Caco-2 (cell line): ENCODE measurements at regions not wholly inside any gene's neighbourhood (a gene's known extent, or its start where the extent isn't known, plus 50 kb on each side); places are given as distances from the start of the nearest gene placed in this dataset.

Source experiments
- BruUV-seq: library from RNA; stranded (reverse); fragments of 400-500 nt; replicated peaks from 2 replicates; lab custom pipeline; 2021; lab: Mats Ljungman, UMichigan
- CTCF ChIA-PET: fragments of 300-600 bp; sonication (Branson Sonifier 250); formaldehyde crosslinking; loops from one replicate; lab custom pipeline; 2022; ENCODE audit warnings: antibody characterized with exemption; lab: Charles Lee
- POLR2A ChIA-PET: fragments of 300-600 bp; sonication (Branson Sonifier 250); formaldehyde crosslinking; loops from one replicate; lab custom pipeline; 2022; ENCODE audit warnings: antibody characterized with exemption; lab: Charles Lee
- DNase-seq, 2 experiments: peaks; one replicate each; pipeline versions ENCODE4 v3.0.0 to v3.0.0-alpha.2; 2020 to 2022
- H3K27me3 ChIP-seq: replicated peaks from 2 replicates; pipeline ENCODE4 v1.6.0; 2011; ENCODE audit warnings: low read length; ENCODE audit not compliant: control insufficient read depth, insufficient read depth
- H3K36me3 ChIP-seq: 2 replicates; pipeline ENCODE4 v1.5.1; 2011; ENCODE audit warnings: low read length; ENCODE audit not compliant: control insufficient read depth, insufficient read depth
- H3K4me1 ChIP-seq: fragments of 250-450 bp; sonication (Bioruptor Pico); 2 replicates; pipeline ENCODE4 v1.5.1; 2020; ENCODE audit warnings: mild to moderate bottlenecking
- H3K4me3 ChIP-seq: 2 replicates; pipeline ENCODE4 v1.5.1; 2011; ENCODE audit warnings: low read depth, mild to moderate bottlenecking, control low read depth, low read length
- H3K9me3 ChIP-seq: fragments of 250-450 bp; sonication (Bioruptor Pico); 2 replicates; pipeline ENCODE4 v1.5.1; 2020; ENCODE audit warnings: mild to moderate bottlenecking, moderate library complexity
- H3K27ac Mint-ChIP-seq: one replicate; pipeline ENCODE4 v1.8.0; 2022; ENCODE audit warnings: mixed read lengths; ENCODE audit not compliant: unreplicated experiment
- H3K27me3 Mint-ChIP-seq: one replicate; pipeline ENCODE4 v1.8.0; 2022; ENCODE audit warnings: mixed read lengths; ENCODE audit not compliant: insufficient read depth, unreplicated experiment
- H3K36me3 Mint-ChIP-seq: one replicate; pipeline ENCODE4 v1.8.0; 2022; ENCODE audit warnings: mild to moderate bottlenecking, mixed read lengths; ENCODE audit not compliant: insufficient read depth, unreplicated experiment
- H3K4me1 Mint-ChIP-seq: one replicate; pipeline ENCODE4 v1.8.0; 2022; ENCODE audit warnings: low read depth, mixed read lengths; ENCODE audit not compliant: unreplicated experiment
- H3K4me3 Mint-ChIP-seq: one replicate; pipeline ENCODE4 v1.8.0; 2022; ENCODE audit warnings: mild to moderate bottlenecking, moderate library complexity, mixed read lengths; ENCODE audit not compliant: unreplicated experiment
- H3K9me3 Mint-ChIP-seq: one replicate; pipeline ENCODE4 v1.8.0; 2022; ENCODE audit warnings: mixed read lengths; ENCODE audit not compliant: unreplicated experiment
- CTCF ChIP-seq, 2 experiments: fragments of 200-600 bp in 1 of 2; IDR thresholded peaks; 1 replicate in 1 of 2; 2 replicates in 1 of 2; pipeline versions ENCODE4 v1.5.1 to v1.8.0; 2011 to 2022; ENCODE audit warnings: antibody characterized with exemption in 1 of 2, control low read depth in 1 of 2, inconsistent platforms in 1 of 2, low read depth in 1 of 2, low read length in 1 of 2, mild to moderate bottlenecking in 1 of 2, moderate library complexity in 1 of 2; ENCODE audit not compliant: insufficient read depth in 1 of 2, severe bottlenecking in 1 of 2, unreplicated experiment in 1 of 2
- intact Hi-C: fragments of 100-400 bp; cut with micrococcal nuclease; formaldehyde crosslinking; loops from one replicate; pipeline ENCODE4 v1.10.0; 2022; ENCODE audit not compliant: unreplicated experiment

- H3K27ac Mint-ChIP-seq, result no peak overlapping the region
- no peaks in the 10 kb centered on the region for H3K36me3 Mint-ChIP-seq
- peaks cover 9% of the 10 kb centered on the region for H3K4me1 Mint-ChIP-seq
- CTCF ChIA-PET, result no interaction called here
- no peaks in the 10 kb centered on the region for H3K9me3 Mint-ChIP-seq
- no peaks in the 10 kb centered on the region for H3K27me3 Mint-ChIP-seq
- H3K4me1 ChIP-seq, result 0 out of 2 replicates have a peak, but pooled peaks cover 6% of the 10 kb centered on the region
- POLR2A ChIA-PET, result no interaction called here
- H3K36me3 ChIP-seq, result no peaks in the 10 kb centered on the region
- intact Hi-C loops, result no loop called here
- no peak overlapping the region for H3K4me3 Mint-ChIP-seq
- no peak overlapping the region for H3K4me3 ChIP-seq
- H3K27me3 ChIP-seq, result no peaks in the 10 kb centered on the region
- TF ChIP-seq CTCF (IDR thresholded peaks at IDR 0.05; ENCODE audit: insufficient read depth in 1 of 2, low read depth in 1 of 2, low read length in 1 of 2, severe bottlenecking in 1 of 2, unreplicated experiment in 1 of 2), result no peak
- H3K9me3 ChIP-seq, result no peaks in the 10 kb centered on the region
- DNase-seq, result no peak
- no TSS peak for BruUV-seq
Observed at GRCh38 chr6:24997905-24998304, 62.1 kb upstream of the RIPOR2 start.

GRCh38 chr6:25002326-25003091 is 66.7 kb upstream of the RIPOR2 start:
- Mint-ChIP-seq H3K27me3 (no peaks in the 10 kb centered on the region), H3K9me3 (no peaks in the 10 kb centered on the region), H3K27ac (no peak overlapping the region), H3K36me3 (no peaks in the 10 kb centered on the region), H3K4me3 (no peak overlapping the region), H3K4me1 (no peaks in the 10 kb centered on the region)
- Histone ChIP-seq H3K36me3 (no peaks in the 10 kb centered on the region), H3K27me3 (no peaks in the 10 kb centered on the region), H3K9me3 (no peaks in the 10 kb centered on the region), H3K4me1 (no peaks in the 10 kb centered on the region), H3K4me3 (no peak overlapping the region)
- no TSS peak for BruUV-seq
- ChIA-PET POLR2A (no interaction called here), CTCF (no interaction called here)
- intact Hi-C loops, result no loop called here
- no peak for TF ChIP-seq CTCF (IDR thresholded peaks at IDR 0.05; ENCODE audit: insufficient read depth in 1 of 2, low read depth in 1 of 2, low read length in 1 of 2, severe bottlenecking in 1 of 2, unreplicated experiment in 1 of 2)
- no peak for DNase-seq

GRCh38 chr6:25004357-25004756 is 68.6 kb upstream of the RIPOR2 start:
- no peaks in the 10 kb centered on the region for H3K9me3 Mint-ChIP-seq
- CTCF ChIA-PET, result no interaction called here
- H3K4me3 Mint-ChIP-seq, result no peak overlapping the region
- intact Hi-C loops, result no loop called here
- no TSS peak for BruUV-seq
- no peaks in the 10 kb centered on the region for H3K4me1 Mint-ChIP-seq
- DNase-seq, result no peak
- TF ChIP-seq CTCF (IDR thresholded peaks at IDR 0.05; ENCODE audit: insufficient read depth in 1 of 2, low read depth in 1 of 2, low read length in 1 of 2, severe bottlenecking in 1 of 2, unreplicated experiment in 1 of 2), result no peak
- Histone ChIP-seq H3K36me3 (no peaks in the 10 kb centered on the region), H3K4me1 (no peaks in the 10 kb centered on the region), H3K9me3 (no peaks in the 10 kb centered on the region), H3K4me3 (no peak overlapping the region), H3K27me3 (no peaks in the 10 kb centered on the region)
- POLR2A ChIA-PET, result no interaction called here
- no peak overlapping the region for H3K27ac Mint-ChIP-seq
- H3K27me3 Mint-ChIP-seq, result no peaks in the 10 kb centered on the region
- no peaks in the 10 kb centered on the region for H3K36me3 Mint-ChIP-seq
